HG02943 (cell line): ENCODE measurements at regions not wholly inside any gene's neighbourhood (a gene's known extent, or its start where the extent isn't known, plus 50 kb on each side); places are given as distances from the start of the nearest gene placed in this dataset.
"Not testable (repeated sequence)": the region's sequence is repeated elsewhere in the genome, so short reads cannot be mapped to it uniquely, and the experiment has no call there.

Source experiments
- ATAC-seq: cut with Tn5 transposase; IDR thresholded peaks from one replicate; pipeline ENCODE4 v1.9.1; 2021; ENCODE audit warnings: mild to moderate bottlenecking, low read depth, moderate library complexity; ENCODE audit not compliant: unreplicated experiment

GRCh38 chr17:70426752-70427151 lies 257.4 kb downstream of the KCNJ2 start:
- no peak for ATAC-seq

DNA sequence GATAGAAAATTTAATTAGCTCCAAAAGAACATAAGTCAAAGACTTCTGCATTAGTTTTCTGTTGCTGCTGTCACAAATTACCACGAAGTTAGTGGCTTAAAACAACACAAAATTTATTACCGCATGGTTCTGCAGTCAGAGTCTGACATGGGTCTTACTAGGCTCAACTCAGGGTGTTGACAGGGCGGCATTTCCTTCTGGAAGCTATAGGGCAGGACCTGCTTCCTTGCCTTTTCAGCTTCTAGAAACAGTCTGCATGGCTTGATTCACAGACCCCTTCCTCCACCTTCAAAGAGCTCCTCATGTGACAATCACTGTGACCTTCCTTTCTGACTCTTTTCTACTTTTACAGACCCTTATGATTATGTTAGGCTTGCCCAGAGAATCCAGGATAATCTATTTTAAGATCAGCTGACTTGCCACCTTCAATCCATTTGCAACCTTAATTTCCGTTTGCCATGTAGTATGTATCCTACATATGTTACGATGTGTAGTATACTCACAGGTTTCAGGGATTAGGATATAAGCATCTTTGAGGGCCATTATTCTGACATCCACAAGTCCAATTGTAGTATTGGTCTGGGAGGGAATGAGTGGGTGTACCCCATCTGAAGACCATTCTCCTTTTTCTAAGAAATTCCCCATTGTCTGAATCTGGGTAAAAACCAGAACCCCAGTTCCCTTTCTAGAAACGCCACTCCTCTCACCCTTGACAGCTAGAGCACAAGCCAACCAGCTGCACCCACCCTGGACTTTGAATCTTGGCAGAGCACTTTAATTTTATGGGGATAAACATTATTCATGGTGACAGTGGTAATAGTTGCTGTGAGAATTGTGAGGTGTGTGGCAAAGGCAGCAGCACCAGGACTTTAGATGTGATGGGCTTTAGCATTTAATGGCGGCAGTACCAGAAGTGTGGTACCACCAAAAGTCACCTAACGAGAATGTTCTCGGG lies 265.5 kb downstream of the KCNJ2 start:
- ATAC-seq, result no peak

GRCh38 chr17:70437656-70438055 lies 268.3 kb downstream of the KCNJ2 start:
- no peak for ATAC-seq

DNA sequence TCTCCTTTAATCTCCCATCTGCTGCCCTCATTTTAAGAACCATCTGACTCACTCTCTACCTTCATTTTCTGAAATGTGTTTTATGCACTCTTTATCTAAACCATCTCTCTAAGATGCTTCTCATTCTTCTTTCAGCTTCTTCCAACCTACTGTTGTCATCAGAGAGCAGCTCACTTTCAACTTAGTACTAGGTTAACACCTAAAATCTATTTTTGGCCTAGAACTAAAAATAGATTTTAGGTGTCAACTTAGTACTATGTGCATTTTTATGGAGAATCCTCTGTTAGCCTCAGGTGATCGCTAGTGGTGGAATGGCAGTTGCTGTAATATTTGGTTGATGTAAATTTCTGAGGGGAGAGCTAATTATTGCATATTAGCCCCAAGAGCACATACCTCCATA lies 277.1 kb downstream of the KCNJ2 start:
- no peak for ATAC-seq

DNA sequence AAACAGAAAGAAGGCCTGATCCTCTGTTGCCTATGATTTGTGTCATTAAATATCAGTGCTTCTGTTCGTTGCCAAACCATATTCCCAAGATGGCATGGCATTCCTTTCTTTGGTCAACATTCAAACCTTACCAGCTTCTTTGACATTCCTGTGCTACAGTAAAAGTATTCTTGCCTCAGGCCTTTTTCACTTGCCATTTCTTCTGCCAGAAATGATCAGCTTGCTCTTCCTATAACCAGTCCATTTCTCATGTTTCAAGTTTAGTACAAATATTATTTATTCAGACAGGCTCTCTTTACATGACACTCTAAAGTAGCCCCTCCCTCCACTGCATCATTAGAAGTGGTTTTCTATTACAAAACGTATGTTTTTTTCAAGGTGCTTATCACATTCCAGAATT lies 278.3 kb downstream of the KCNJ2 start:
- ATAC-seq, result no peak

- not testable (repeated sequence) for ATAC-seq
These were observed 283.7 kb downstream of the KCNJ2 start for GRCh38 chr17:70453075-70453474.

DNA sequence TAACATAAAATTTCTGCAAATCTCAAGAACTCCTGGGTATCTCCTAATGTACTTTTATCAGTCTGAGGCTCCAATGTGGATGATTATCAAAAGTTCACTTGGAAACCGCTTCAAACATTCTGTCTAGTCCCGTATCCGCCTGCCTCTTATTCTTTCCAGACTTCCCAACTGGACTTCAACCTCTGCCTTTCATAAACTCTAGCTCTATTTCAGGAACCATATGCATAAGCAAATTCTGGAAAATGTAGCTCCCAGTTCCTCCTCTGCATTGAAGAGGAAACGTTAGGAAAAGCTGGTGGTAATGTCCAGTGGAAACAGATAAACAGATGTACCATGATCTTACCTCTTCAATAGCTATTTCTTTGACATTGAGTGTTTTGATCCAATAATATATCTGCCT lies 285.0 kb downstream of the KCNJ2 start:
- no peak for ATAC-seq

- ATAC-seq, result no peak
These were observed 285.6 kb downstream of the KCNJ2 start for GRCh38 chr17:70454908-70455307.

DNA sequence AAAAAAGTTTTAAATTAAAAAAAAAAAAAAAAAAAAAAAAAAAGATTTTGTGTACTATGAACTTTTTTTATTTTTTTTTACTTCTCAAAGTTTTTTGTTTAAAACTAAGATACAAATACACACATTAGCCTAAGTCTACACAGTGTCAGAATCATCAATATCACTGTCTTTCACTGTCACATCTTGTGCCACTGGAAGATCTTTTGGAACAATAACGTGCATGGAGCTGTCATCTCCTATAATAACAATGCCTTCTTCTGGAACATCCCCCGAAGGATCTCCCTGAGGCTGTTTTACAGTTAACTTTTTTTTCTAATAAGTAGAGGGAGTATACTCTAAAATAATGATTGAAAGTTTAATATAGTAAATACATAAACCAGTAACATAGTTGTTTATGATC lies 295.7 kb downstream of the KCNJ2 start:
- ATAC-seq, result no peak

DNA sequence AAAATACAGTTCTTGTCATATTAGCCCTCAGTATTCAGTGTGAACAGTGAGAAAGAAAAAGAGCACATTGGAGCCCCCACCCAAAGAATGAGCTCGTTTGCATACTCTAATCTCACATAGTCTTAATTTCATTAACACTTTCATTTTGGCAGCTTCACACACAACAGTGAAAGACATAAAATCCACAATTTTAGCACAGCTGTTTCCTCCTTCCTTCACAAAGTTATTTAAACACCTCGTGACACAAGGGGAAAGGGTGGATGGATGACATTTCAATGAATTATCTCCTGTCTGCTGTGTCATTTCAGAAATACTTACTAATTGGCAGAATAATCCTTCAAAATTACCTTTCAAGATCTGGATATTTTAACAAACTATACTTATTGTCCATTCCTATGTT lies 299.3 kb downstream of the KCNJ2 start:
- ATAC-seq, result no peak

GRCh38 chr17:70473049-70473448 lies 303.7 kb downstream of the KCNJ2 start:
- no peak for ATAC-seq

GRCh38 chr17:70476368-70476767 lies 307.0 kb downstream of the KCNJ2 start:
- ATAC-seq, result no peak

GRCh38 chr17:70478902-70479301 lies 309.6 kb downstream of the KCNJ2 start:
- ATAC-seq, result no peak

DNA sequence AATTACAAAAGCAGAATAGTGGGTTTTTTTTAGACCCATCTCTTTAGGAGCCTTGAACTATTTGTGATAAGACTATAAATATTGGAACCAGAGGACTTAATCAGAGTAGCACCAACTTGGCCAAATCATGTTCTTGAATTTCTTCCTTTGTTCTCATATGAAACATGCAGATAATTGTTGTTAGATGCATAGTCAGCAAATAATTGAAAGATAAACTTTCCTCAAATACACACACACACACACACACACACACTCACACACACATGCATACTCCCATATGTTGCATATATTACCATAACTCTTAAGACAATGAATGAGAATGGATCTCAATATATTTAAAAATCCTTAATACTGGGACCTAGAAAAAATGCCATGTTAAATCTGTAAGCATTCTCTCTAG lies 310.4 kb downstream of the KCNJ2 start:
- ATAC-seq, result no peak

- no peak for ATAC-seq
These were observed 314.3 kb downstream of the KCNJ2 start for GRCh38 chr17:70483624-70484023.

DNA sequence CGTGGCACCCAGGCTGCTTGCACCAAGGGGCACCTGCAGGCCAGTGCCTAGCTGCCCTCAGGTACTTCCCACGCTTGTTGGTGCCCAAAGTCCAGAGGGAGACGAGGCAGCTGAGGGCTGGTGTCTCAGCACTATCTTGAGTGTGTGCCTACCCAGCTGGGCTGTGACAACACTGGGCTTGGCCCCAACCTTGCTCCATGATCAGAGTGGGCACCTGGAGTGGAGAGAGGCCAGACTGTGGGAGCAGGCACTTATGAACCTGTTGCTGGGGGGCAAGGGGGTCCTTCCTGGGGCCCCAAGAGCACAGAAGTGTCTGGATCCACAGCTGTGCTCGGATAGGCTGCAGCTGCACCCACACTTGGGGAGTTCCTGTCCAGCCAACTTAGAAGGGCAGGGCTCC lies 314.7 kb downstream of the KCNJ2 start:
- ATAC-seq, result no peak

GRCh38 chr17:70484496-70484895 lies 315.2 kb downstream of the KCNJ2 start:
- ATAC-seq, result no peak

DNA sequence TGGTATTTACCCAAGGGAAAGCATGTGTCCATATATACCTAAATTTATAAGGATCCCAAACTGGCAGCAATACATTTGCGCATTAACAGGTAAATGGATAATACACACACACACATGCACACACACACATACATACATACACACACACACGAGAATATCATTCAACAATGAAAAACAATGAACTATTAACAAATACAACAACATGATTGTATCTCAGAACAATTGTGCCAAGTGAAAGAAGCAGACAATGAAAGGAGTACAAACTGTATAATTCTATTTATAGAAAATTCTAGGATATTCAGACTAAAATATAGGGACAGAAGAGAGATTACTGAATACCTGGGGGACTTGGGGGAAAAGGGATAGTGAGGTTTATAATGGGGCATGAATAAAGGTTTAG lies 323.0 kb downstream of the KCNJ2 start:
- ATAC-seq, result no peak

- ATAC-seq, result no peak
These were observed 324.0 kb downstream of the KCNJ2 start for GRCh38 chr17:70493277-70493874.

- no peak for ATAC-seq
These were observed 329.3 kb downstream of the KCNJ2 start for GRCh38 chr17:70498631-70499030.

DNA sequence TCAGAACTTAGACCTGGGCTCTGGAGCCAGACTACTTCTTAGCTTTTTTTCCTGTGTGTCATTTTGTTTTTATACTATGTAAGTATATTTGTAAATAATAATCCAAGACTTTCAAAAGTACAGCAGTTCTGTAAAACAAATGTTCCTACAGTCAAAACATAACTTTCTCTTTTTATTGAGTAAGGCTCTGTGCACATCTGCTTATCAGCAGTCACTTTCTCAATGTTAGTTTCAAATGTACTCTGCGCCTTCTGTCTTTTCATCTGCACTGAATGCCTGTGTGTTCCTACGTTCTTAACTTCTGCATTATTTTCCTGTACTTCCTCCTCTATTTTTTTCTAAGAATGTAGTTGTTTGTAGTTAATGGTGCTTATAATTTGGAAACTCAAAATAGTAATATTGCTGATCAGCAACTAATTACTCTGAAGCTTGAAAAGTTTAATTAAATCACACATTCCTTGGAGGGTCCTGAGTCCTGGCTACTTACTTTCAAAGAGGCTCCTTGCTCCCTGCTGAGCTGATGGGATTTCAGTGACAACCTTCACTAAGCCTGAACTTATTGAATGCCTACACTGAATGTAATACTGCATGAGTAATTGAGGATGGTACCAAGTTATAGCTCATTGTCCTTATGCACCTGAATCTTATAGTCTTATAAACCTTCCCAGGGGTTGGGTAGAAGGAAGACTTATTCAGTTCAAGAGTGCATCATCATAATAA lies 329.9 kb downstream of the KCNJ2 start:
- no peak for ATAC-seq
